Esophagus muscularis mucosa (tissue), 4 donors: ENCODE measurements at regions not wholly inside any gene's neighbourhood (a gene's known extent, or its start where the extent isn't known, plus 50 kb on each side); places are given as distances from the start of the nearest gene placed in this dataset.

Source experiments
- DNase-seq: peaks from one replicate; pipeline ENCODE4 v3.0.0-alpha.2; 2017; ENCODE audit errors: extremely low spot score
- H3K27ac ChIP-seq, 4 donors: fragments of 200-600 bp; sonication (generic); replicated peaks in 1 of 4; 1 replicate in 3 of 4; 2 replicates in 1 of 4; pipeline ENCODE4 v1.5.1; 2016 to 2019; ENCODE audit warnings: mild to moderate bottlenecking in 1 of 4
- H3K27me3 ChIP-seq, 4 donors: fragments of 200-600 bp; sonication (generic); one replicate each; pipeline versions ENCODE4 v1.5.1 to v1.6.0; 2016 to 2019
- H3K36me3 ChIP-seq, 4 donors: fragments of 200-600 bp; sonication (generic); one replicate each; pipeline ENCODE4 v1.5.1; 2016 to 2019
- H3K4me1 ChIP-seq, 4 donors: fragments of 200-600 bp; sonication (generic); one replicate each; pipeline ENCODE4 v1.5.1; 2016 to 2019
- H3K4me3 ChIP-seq, 4 donors: fragments of 200-600 bp; sonication (generic); 1 replicate in 2 of 4; 2 replicates in 2 of 4; pipeline ENCODE4 v1.5.1; 2016 to 2019; ENCODE audit warnings: mild to moderate bottlenecking in 4 of 4, moderate library complexity in 1 of 4
- H3K9me3 ChIP-seq, 4 donors: fragments of 200-600 bp; sonication (generic); 1 replicate in 3 of 4; 2 replicates in 1 of 4; pipeline ENCODE4 v1.5.1; 2016 to 2019
- CTCF ChIP-seq, 3 experiments: fragments of 200-600 bp in 2 of 3; fragments of 450-650 bp in 1 of 3; sonication (generic) in 2 of 3; IDR thresholded peaks; one replicate each; pipeline ENCODE4 v1.5.1; 2017 to 2019; ENCODE audit warnings: antibody characterized with exemption in 3 of 3, mild to moderate bottlenecking in 2 of 3, moderate library complexity in 1 of 3
- EP300 ChIP-seq: sonication (generic); formaldehyde crosslinking; IDR thresholded peaks from one replicate; pipeline ENCODE4 v1.6.1; 2017; ENCODE audit warnings: antibody characterized with exemption
- POLR2A ChIP-seq: fragments of 450-650 bp; IDR thresholded peaks from one replicate; pipeline ENCODE4 v1.6.1; 2017; ENCODE audit warnings: antibody characterized with exemption, moderate library complexity, mild to moderate bottlenecking, low read depth
- POLR2AphosphoS5 ChIP-seq, 2 donors: sonication (generic); formaldehyde crosslinking; IDR thresholded peaks; one replicate each; pipeline ENCODE4 v1.6.1; 2017; ENCODE audit warnings: antibody characterized with exemption in 2 of 2
- WGBS: methylation state at CpG from one replicate; pipeline ENCODE4 v1.1.5; 2018; 5-methylcytosine and 5-hydroxymethylcytosine counted together
- intact Hi-C: fragments of 100-400 bp; cut with DNase I; formaldehyde crosslinking; loops from one replicate; pipeline ENCODE4 v1.15.1; 2023

GRCh38 chr11:28448186-28448585, 340.0 kb downstream of the METTL15 start:
- 92% methylated on average over 2 of the region's 2 CpGs for WGBS
- no peaks in the 10 kb centered on the region for H3K36me3 ChIP-seq
- no peak overlapping the region for H3K27ac ChIP-seq
- no peak for DNase-seq
- no peaks in the 10 kb centered on the region for H3K4me1 ChIP-seq
- H3K9me3 ChIP-seq, result no peaks in the 10 kb centered on the region
- no peak overlapping the region for H3K4me3 ChIP-seq
- TF ChIP-seq POLR2AphosphoS5 (IDR thresholded peaks at IDR 0.05) (no peak), EP300 (no peak), POLR2A (no peak), CTCF (IDR thresholded peaks at IDR 0.05) (no peak)
- intact Hi-C loops, result no loop called here
- no peaks in the 10 kb centered on the region for H3K27me3 ChIP-seq

GRCh38 chr11:28447226-28447625, 339.0 kb downstream of the METTL15 start:
- TF ChIP-seq CTCF (IDR thresholded peaks at IDR 0.05) (no peak), POLR2AphosphoS5 (IDR thresholded peaks at IDR 0.05) (no peak), EP300 (no peak), POLR2A (no peak)
- WGBS, result 64% methylated on average over 1 of the region's 1 CpG
- no peaks in the 10 kb centered on the region for H3K4me1 ChIP-seq
- intact Hi-C loops, result no loop called here
- H3K9me3 ChIP-seq, result no peaks in the 10 kb centered on the region
- H3K4me3 ChIP-seq, result no peak overlapping the region
- no peaks in the 10 kb centered on the region for H3K36me3 ChIP-seq
- DNase-seq, result no peak
- no peak overlapping the region for H3K27ac ChIP-seq
- no peaks in the 10 kb centered on the region for H3K27me3 ChIP-seq

GRCh38 chr11:28442131-28442530, 333.9 kb downstream of the METTL15 start:
- H3K36me3 ChIP-seq, result no peaks in the 10 kb centered on the region
- no peak for TF ChIP-seq POLR2A
- TF ChIP-seq POLR2AphosphoS5 (IDR thresholded peaks at IDR 0.05), result no peak
- TF ChIP-seq CTCF (IDR thresholded peaks at IDR 0.05), result no peak
- no peak for TF ChIP-seq EP300
- H3K4me1 ChIP-seq, result peaks cover 0 to 14% (median 0%) of the 10 kb centered on the region in 4 donors
- no peaks in the 10 kb centered on the region for H3K27me3 ChIP-seq
- H3K9me3 ChIP-seq, result no peaks in the 10 kb centered on the region
- H3K4me3 ChIP-seq, result no peak overlapping the region
- intact Hi-C loops, result no loop called here
- DNase-seq, result no peak
- no peak overlapping the region for H3K27ac ChIP-seq
- WGBS, result 92% methylated on average over 2 of the region's 2 CpGs

- Histone ChIP-seq H3K27ac (no peak overlapping the region), H3K9me3 (no peaks in the 10 kb centered on the region), H3K4me3 (no peak overlapping the region), H3K4me1 (peaks cover 0 to 14% (median 0%) of the 10 kb centered on the region in 4 donors), H3K36me3 (no peaks in the 10 kb centered on the region), H3K27me3 (no peaks in the 10 kb centered on the region)
- TF ChIP-seq EP300 (no peak), POLR2AphosphoS5 (IDR thresholded peaks at IDR 0.05) (no peak), CTCF (IDR thresholded peaks at IDR 0.05) (no peak), POLR2A (no peak)
- no peak for DNase-seq
- 63% methylated on average over 4 of the region's 4 CpGs for WGBS
- intact Hi-C loops, result no loop called here
Observed at GRCh38 chr11:28439403-28439802, 331.2 kb downstream of the METTL15 start.

GRCh38 chr11:28420099-28420498, 311.9 kb downstream of the METTL15 start:
- Histone ChIP-seq H3K36me3 (no peaks in the 10 kb centered on the region), H3K27ac (no peak overlapping the region), H3K9me3 (no peaks in the 10 kb centered on the region), H3K4me3 (no peak overlapping the region), H3K27me3 (no peaks in the 10 kb centered on the region), H3K4me1 (peaks cover 0 to 3% (median 0%) of the 10 kb centered on the region in 4 donors)
- DNase-seq, result no peak
- TF ChIP-seq POLR2A (no peak), EP300 (no peak), POLR2AphosphoS5 (IDR thresholded peaks at IDR 0.05) (no peak), CTCF (IDR thresholded peaks at IDR 0.05) (no peak)
- intact Hi-C loops, result no loop called here
- WGBS, result 96% methylated on average over 1 of the region's 1 CpG
